ENCODE measurements at regions not wholly inside any gene's neighbourhood (a gene's known extent, or its start where the extent isn't known, plus 50 kb on each side); places are given as distances from the start of the nearest gene placed in this dataset.

DNA sequence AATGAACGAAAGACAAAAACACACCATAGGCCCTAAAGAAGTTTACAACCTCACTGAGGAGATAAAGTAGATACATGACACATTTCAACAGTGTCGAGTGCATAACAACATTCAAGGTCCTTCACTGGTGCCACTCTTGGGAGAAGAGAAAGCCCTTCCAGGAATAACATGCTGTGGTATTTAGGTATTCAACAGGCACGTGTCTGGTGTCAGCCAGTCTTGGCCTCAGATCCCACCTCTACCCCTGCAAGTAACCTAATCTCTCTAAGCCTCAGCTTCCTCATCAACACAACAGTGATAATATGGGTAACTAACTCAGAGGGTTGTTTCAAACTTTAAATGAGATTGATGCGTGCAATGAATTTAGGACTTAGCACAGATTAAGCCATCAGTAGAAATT is 235.0 kb upstream of the ZC3H12C start:
- Mint-ChIP-seq H3K27me3 (no peaks in the 10 kb centered on the region), H3K36me3 (no peaks in the 10 kb centered on the region), H3K4me1 (peaks cover 7% of the 10 kb centered on the region), H3K4me3 (no peak overlapping the region), H3K27ac (peak overlapping the region; percentile 34), H3K9me3 (no peaks in the 10 kb centered on the region)
- no peak for ATAC-seq

GRCh38 chr11:109859045-109859724 is 234.0 kb upstream of the ZC3H12C start:
- no peak for ATAC-seq
- H3K27me3 Mint-ChIP-seq, result no peaks in the 10 kb centered on the region
- H3K36me3 Mint-ChIP-seq, result no peaks in the 10 kb centered on the region
- H3K27ac Mint-ChIP-seq, result peak overlapping the region; percentile 34
- H3K4me3 Mint-ChIP-seq, result no peak overlapping the region
- peaks cover 13% of the 10 kb centered on the region for H3K4me1 Mint-ChIP-seq
- no peaks in the 10 kb centered on the region for H3K9me3 Mint-ChIP-seq

- Mint-ChIP-seq H3K27me3 (no peaks in the 10 kb centered on the region), H3K4me3 (no peak overlapping the region), H3K4me1 (peaks cover 41% of the 10 kb centered on the region), H3K27ac (peak overlapping the region; percentile 88), H3K9me3 (no peaks in the 10 kb centered on the region), H3K36me3 (no peaks in the 10 kb centered on the region)
- no peak for ATAC-seq
Measured at GRCh38 chr11:109862835-109863234, 230.4 kb upstream of the ZC3H12C start.

GRCh38 chr11:109864151-109864661 is 229.0 kb upstream of the ZC3H12C start:
- H3K36me3 Mint-ChIP-seq, result no peaks in the 10 kb centered on the region
- no peaks in the 10 kb centered on the region for H3K27me3 Mint-ChIP-seq
- peaks cover 42% of the 10 kb centered on the region for H3K4me1 Mint-ChIP-seq
- peak overlapping the region; percentile 10 for H3K4me3 Mint-ChIP-seq
- no peaks in the 10 kb centered on the region for H3K9me3 Mint-ChIP-seq
- ATAC-seq, result peak; percentile 88
- peak overlapping the region; percentile 88 for H3K27ac Mint-ChIP-seq

- Mint-ChIP-seq H3K36me3 (no peaks in the 10 kb centered on the region), H3K9me3 (no peaks in the 10 kb centered on the region), H3K4me3 (no peak overlapping the region), H3K27ac (peak overlapping the region; percentile 88), H3K4me1 (peaks cover 41% of the 10 kb centered on the region), H3K27me3 (no peaks in the 10 kb centered on the region)
- no peak for ATAC-seq
Measured at GRCh38 chr11:109864834-109865547, 228.2 kb upstream of the ZC3H12C start.

DNA sequence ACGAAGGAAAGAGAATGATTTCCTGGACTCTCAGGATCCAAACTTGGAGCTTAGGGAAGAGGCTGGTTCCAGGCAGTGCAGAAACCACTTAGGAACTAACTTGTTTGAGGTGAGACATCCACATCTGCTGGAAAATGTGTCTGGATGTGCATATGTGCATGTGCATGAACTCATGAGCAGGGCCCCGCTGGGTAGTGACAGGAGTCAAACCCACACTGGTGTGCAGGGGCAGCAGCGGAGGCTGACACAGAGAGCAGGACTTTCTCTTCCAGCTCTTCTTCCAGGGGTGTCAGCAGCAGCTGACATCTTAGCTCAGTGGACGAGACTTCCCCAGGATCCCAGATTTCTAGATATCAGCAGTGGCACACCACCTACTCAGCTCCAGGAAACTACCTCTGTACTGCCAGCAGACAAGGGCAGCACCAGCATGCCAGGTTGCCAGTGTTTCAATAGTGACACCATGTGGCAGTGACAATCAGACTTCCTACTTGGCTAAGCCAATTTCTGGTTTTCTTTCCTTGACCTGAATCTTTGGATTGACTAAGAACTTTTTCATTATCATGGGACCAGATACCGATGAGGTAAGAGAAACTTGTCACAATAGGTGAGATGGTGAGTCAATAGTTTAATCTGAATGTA is 227.5 kb upstream of the ZC3H12C start:
- ATAC-seq, result no peak
- Mint-ChIP-seq H3K9me3 (no peaks in the 10 kb centered on the region), H3K36me3 (no peaks in the 10 kb centered on the region), H3K27ac (peak overlapping the region; percentile 88), H3K4me3 (no peak overlapping the region), H3K4me1 (peaks cover 45% of the 10 kb centered on the region), H3K27me3 (no peaks in the 10 kb centered on the region)

GRCh38 chr11:109867784-109868183 is 225.4 kb upstream of the ZC3H12C start:
- H3K9me3 Mint-ChIP-seq, result no peaks in the 10 kb centered on the region
- ATAC-seq, result peak; percentile 45
- H3K36me3 Mint-ChIP-seq, result no peaks in the 10 kb centered on the region
- no peak overlapping the region for H3K4me3 Mint-ChIP-seq
- peaks cover 15% of the 10 kb centered on the region for H3K27me3 Mint-ChIP-seq
- H3K27ac Mint-ChIP-seq, result peak overlapping the region; percentile 50
- peaks cover 46% of the 10 kb centered on the region for H3K4me1 Mint-ChIP-seq

DNA sequence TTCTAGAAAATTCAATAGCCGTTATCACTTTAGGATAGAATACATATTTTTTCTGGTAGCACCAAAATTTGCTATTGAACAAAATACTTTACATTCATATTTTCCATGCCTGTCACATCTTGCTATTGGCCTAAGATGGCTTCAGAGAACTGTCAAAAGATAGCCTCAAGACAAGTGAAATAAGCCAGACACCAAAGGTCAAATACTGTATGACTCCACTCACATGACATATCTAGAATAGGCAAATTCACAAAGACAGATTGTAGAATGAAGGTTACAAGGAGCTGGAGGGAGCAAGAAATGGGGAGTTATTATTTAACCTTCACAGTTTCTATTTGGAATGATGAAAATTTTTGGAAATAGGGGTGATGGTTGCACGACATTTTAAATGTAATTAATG is 223.7 kb upstream of the ZC3H12C start:
- Mint-ChIP-seq H3K36me3 (no peaks in the 10 kb centered on the region), H3K27me3 (peaks cover 27% of the 10 kb centered on the region), H3K4me1 (peaks cover 36% of the 10 kb centered on the region), H3K9me3 (no peaks in the 10 kb centered on the region), H3K4me3 (no peak overlapping the region), H3K27ac (no peak overlapping the region)
- ATAC-seq, result no peak

DNA sequence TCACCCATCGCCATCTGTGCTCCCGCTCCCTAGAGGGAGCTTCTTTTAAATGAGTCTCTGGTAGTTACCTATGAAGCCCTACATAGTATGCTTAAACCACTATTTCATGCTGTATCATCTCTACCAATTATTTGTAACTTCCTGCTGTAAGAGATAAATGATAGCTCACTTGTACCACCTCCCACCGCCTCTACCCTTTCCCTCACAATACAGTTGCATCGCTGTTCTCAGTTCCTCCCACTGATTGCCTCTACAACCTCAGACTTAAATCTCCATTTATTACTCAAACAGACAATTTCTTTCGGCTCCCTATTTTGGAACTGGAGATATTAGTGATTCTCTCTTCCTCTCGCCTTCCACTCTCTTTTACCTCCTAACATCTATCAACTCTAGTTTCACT is 222.9 kb upstream of the ZC3H12C start:
- no peaks in the 10 kb centered on the region for H3K36me3 Mint-ChIP-seq
- no peak overlapping the region for H3K27ac Mint-ChIP-seq
- peak; percentile 49 for ATAC-seq
- H3K27me3 Mint-ChIP-seq, result peaks cover 29% of the 10 kb centered on the region
- no peaks in the 10 kb centered on the region for H3K9me3 Mint-ChIP-seq
- peaks cover 31% of the 10 kb centered on the region for H3K4me1 Mint-ChIP-seq
- H3K4me3 Mint-ChIP-seq, result no peak overlapping the region

GRCh38 chr11:109877043-109877442 is 216.1 kb upstream of the ZC3H12C start:
- no peak for ATAC-seq
- Mint-ChIP-seq H3K27me3 (peaks cover 35% of the 10 kb centered on the region), H3K9me3 (peaks cover 3% of the 10 kb centered on the region), H3K4me1 (no peaks in the 10 kb centered on the region), H3K27ac (no peak overlapping the region), H3K36me3 (no peaks in the 10 kb centered on the region), H3K4me3 (no peak overlapping the region)

GRCh38 chr11:109884501-109884900 is 208.7 kb upstream of the ZC3H12C start:
- ATAC-seq, result no peak
- Mint-ChIP-seq H3K4me3 (no peak overlapping the region), H3K36me3 (no peaks in the 10 kb centered on the region), H3K9me3 (peaks cover 3% of the 10 kb centered on the region), H3K27ac (no peak overlapping the region), H3K4me1 (no peaks in the 10 kb centered on the region), H3K27me3 (peaks cover 39% of the 10 kb centered on the region)

GRCh38 chr11:109885006-109885405 is 208.2 kb upstream of the ZC3H12C start:
- Mint-ChIP-seq H3K27ac (no peak overlapping the region), H3K9me3 (peaks cover 3% of the 10 kb centered on the region), H3K4me3 (no peak overlapping the region), H3K4me1 (no peaks in the 10 kb centered on the region), H3K27me3 (peaks cover 44% of the 10 kb centered on the region), H3K36me3 (no peaks in the 10 kb centered on the region)
- ATAC-seq, result no peak

DNA sequence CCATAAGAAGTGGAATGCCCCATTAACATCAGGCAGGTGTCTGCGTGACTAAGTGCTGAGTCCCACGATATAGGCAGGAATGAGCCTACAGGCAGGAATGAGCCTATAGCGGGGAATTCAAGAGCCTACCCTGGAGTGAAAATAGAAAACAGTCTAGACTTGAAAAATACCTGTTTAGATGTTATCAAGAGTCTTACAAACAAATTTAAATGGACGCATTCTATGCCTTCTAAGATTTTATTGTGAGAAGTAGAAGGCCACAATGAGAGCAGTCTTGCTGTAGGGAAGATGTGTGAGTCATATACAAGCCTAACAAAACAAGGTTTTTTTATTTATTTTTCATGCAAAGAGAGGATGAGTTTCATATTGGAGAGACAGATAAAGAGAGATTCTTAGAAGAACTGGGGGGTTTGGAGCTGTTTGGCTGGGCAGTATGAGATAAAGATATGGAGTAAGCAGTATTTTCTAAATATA is 200.8 kb upstream of the ZC3H12C start:
- Mint-ChIP-seq H3K9me3 (no peaks in the 10 kb centered on the region), H3K36me3 (no peaks in the 10 kb centered on the region), H3K27ac (no peak overlapping the region), H3K27me3 (peaks cover 65% of the 10 kb centered on the region), H3K4me3 (no peak overlapping the region), H3K4me1 (no peaks in the 10 kb centered on the region)
- no peak for ATAC-seq

DNA sequence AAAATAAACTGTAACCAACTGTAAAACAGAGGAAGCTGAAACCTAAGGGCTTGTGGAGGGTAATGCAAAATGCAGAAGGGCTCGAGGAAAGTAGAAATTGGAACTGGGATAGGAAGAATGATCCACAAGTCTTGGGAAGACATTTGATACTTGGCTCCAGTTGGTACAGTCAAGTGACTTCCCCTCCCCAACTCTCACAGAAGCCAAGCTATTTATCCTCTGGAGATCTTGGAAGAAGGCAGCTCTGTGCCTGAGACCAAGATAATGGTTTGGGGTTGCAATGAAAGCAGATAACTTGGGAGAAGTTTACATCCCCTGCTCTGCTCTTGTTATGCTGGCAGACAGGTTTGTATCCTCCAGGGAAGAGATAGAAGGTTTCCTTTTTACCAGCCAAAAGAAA is 198.9 kb upstream of the ZC3H12C start:
- Mint-ChIP-seq H3K9me3 (peaks cover 10% of the 10 kb centered on the region), H3K4me3 (no peak overlapping the region), H3K27me3 (peaks cover 72% of the 10 kb centered on the region), H3K36me3 (no peaks in the 10 kb centered on the region), H3K4me1 (no peaks in the 10 kb centered on the region), H3K27ac (no peak overlapping the region)
- no peak for ATAC-seq

- H3K27me3 Mint-ChIP-seq, result peaks cover 65% of the 10 kb centered on the region
- no peak for ATAC-seq
- H3K4me1 Mint-ChIP-seq, result no peaks in the 10 kb centered on the region
- H3K27ac Mint-ChIP-seq, result no peak overlapping the region
- H3K36me3 Mint-ChIP-seq, result no peaks in the 10 kb centered on the region
- H3K4me3 Mint-ChIP-seq, result no peak overlapping the region
- H3K9me3 Mint-ChIP-seq, result peaks cover 23% of the 10 kb centered on the region
Measured at GRCh38 chr11:109898592-109898991, 194.6 kb upstream of the ZC3H12C start.
